GM10248 (cell line): ENCODE measurements at regions not wholly inside any gene's neighbourhood (a gene's known extent, or its start where the extent isn't known, plus 50 kb on each side); places are given as distances from the start of the nearest gene placed in this dataset.
A peak's percentile ranks its signal among the peaks of the same experiment; 100 is the strongest.

Source experiments
- CTCF ChIA-PET: fragments of 300-600 bp; sonication (Branson Sonifier 250); formaldehyde crosslinking; extraction: SDS; loops from one replicate; lab custom pipeline; 2021; ENCODE audit warnings: antibody characterized with exemption; lab: Yijun Ruan, JAX
- POLR2A ChIA-PET: fragments of 350-650 bp; sonication (Branson Sonifier 250); formaldehyde crosslinking; extraction: SDS; loops from one replicate; lab custom pipeline; 2020; ENCODE audit warnings: antibody characterized with exemption; lab: Yijun Ruan, JAX
- DNase-seq: peaks from one replicate; pipeline ENCODE4 v3.0.0; 2012; ENCODE audit errors: extremely low spot score
- TF ChIP-seq, protein P1 (sequence below): IDR thresholded peaks from 2 replicates; pipeline ENCODE4 v1.5.1; 2012; ENCODE audit warnings: mild to moderate bottlenecking, low read depth; ENCODE audit errors: extremely low read depth, missing control alignments, control extremely low read depth

DNA sequence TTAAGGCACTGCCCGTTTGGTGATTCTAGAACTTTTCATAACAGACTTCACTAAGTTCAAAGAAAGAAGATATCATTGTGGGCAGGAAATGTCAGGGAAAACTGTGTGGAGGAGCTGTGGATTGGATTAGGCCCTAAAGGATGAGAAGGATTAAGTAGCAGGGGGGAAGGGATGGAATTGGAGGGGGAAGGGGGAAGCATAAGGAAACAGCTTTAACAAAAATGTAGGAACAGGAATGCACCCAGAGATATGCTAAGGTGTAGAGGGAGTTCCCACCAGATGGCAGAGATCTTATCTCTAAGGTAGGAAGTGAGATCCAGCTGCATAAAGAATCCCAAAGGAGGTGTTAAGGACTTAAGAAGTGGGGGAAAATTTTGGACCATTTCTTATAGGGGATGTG lies 114.5 kb downstream of the LARP7 start:
- DNase-seq = no peak
- ChIA-PET POLR2A (no interaction called here), CTCF (interaction anchor here (0.8 to 6.8 kb wide), 4 partner anchors 13 to 91 kb away, joined by 3 to 65 read pairs (median 4); no protein-coding TSS in a partner anchor)

DNA sequence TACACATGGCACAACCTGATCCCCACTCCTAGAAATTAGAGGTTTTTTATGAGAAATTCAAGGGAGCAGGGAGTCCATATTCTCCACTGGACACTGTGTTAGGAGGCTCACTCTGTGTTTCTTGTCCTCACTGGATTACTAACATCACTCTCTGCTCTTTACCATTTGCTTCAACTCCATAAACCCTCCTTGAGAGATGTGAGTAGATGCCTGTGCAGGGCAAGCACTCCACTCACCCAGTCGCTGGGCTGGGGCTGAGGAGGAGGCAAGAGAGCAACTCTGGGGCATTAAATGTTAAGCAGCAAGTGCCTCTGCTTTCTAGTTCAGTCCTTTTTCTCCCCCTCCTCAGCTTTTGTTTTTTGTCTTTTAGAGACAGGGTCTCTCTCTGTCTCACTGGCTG lies 115.1 kb downstream of the LARP7 start:
- ChIA-PET CTCF (interaction anchor here (1.0 to 6.8 kb wide), 2 partner anchors 12 to 90 kb away, joined by 3 to 65 read pairs; no protein-coding TSS in a partner anchor), POLR2A (no interaction called here)
- TF ChIP-seq, protein P1, sequence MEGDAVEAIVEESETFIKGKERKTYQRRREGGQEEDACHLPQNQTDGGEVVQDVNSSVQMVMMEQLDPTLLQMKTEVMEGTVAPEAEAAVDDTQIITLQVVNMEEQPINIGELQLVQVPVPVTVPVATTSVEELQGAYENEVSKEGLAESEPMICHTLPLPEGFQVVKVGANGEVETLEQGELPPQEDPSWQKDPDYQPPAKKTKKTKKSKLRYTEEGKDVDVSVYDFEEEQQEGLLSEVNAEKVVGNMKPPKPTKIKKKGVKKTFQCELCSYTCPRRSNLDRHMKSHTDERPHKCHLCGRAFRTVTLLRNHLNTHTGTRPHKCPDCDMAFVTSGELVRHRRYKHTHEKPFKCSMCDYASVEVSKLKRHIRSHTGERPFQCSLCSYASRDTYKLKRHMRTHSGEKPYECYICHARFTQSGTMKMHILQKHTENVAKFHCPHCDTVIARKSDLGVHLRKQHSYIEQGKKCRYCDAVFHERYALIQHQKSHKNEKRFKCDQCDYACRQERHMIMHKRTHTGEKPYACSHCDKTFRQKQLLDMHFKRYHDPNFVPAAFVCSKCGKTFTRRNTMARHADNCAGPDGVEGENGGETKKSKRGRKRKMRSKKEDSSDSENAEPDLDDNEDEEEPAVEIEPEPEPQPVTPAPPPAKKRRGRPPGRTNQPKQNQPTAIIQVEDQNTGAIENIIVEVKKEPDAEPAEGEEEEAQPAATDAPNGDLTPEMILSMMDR = no peak
- DNase-seq = no peak

More for the DNA sequence above, 114.5 kb downstream of the LARP7 start:
- TF ChIP-seq, protein P1 = no peak

DNA sequence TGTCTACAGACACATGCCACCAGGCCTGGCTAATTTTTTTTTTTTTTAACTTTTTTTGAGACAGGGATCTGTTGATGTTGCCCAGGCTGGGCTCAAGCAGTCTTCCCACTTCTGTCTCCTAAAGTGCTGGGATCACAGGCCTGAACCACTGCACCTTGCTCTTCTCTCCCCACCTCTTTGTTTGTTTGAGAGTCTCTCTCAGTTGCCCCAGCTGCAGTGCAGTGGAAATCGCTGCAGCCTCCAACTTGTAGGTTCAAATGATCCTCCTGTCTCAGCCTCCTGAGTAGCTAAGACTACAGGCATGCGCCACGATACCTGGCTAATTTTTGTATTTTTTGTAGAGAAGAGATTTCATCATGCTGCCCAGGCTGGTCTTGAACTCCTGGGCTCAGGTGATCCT lies 115.6 kb downstream of the LARP7 start:
- no peak for DNase-seq
- CTCF ChIA-PET = interaction anchor here (1.0 to 1.3 kb wide), 2 partner anchors 38 to 89 kb away, joined by 3 read pairs; no protein-coding TSS in a partner anchor
- TF ChIP-seq, protein P1 = no peak
- POLR2A ChIA-PET = no interaction called here

DNA sequence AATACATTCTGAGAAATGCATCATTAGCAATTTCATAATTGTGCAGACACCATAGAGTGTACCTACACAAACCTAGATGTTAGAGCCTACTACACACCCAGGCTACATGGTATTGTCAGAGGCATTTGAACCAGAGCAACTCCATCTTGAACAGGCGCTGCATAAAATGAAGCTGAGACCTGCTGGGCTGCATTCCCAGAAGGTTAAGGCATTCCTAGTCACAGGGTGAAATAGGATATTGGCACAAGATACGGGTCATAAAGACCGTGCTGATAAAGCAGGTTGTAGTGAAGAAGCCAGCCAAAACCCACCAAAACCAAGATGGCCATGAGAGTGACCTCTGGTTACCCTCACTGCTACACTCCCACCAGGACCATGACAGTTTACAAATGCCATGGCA lies 116.4 kb downstream of the LARP7 start:
- DNase-seq = no peak
- TF ChIP-seq, protein P1 = no peak
- CTCF ChIA-PET = interaction anchor here (1.3 to 3.7 kb wide), 2 partner anchors 12 to 38 kb away, joined by 3 to 19 read pairs; no protein-coding TSS in a partner anchor
- POLR2A ChIA-PET = no interaction called here

DNA sequence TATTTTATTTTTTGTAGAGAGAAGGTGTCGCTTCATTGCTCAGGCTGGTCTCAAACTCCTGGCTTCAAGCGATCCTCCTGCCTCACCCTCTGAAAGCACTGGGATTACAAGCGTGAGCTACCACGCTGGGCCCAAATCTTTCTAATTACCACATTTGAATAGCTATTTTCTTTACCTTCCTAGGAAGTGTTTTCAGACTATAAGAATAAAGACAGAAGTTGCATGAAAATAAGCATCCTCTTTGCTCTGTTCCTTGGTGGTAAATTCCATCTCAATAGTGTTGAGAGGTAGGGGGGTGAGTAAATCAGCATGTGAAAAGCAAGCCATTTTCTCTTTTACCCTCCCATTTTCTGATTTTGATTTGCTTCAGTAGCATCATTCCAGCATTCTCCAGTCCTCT lies 122.4 kb downstream of the LARP7 start:
- ChIA-PET POLR2A (no interaction called here), CTCF (interaction anchor here (0.7 to 2.2 kb wide), 9 partner anchors 17 to 431 kb away, joined by 3 to 5 read pairs (median 3); no protein-coding TSS in a partner anchor)

DNA sequence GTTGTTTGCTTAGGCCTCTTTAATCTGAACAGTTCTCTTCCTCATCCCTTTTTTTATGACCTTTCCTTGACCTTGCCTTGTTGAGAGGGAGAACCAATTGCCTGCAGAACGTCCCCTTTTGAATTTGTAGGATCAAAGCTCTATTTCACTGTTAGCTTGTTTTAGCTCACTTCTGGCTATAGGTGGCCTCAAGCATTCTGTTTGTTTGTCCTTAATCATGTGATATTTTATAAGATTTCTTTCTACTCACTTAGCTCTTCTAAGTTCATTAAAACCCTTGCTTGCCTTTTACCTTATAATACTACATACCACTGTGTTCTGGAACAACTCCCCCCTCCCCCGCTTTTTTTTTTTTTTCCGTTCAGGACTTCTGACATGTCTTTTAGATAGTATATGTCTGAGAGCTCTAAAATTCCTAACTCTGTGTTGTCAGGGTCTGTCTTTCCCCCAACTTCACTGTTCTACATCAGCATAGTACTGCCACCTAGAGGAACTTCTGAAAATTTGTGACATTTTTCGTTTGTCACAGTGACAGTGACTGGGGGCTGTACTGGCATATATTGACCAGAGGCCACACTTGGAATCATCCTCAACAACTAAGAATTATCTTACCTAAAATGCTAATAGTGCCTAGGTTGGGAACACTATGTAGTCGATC lies 128.5 kb downstream of the LARP7 start:
- DNase-seq = peak; percentile 51
- ChIA-PET POLR2A (no interaction called here), CTCF (interaction anchor here (0.7 to 5.5 kb wide), 42 partner anchors 10 to 1916 kb away, joined by 3 to 65 read pairs (median 4); partner anchors contain the start of genes LARP7 and ZGRF1)
- TF ChIP-seq, protein P1 = peak; percentile 54

More for the DNA sequence above, 122.4 kb downstream of the LARP7 start:
- TF ChIP-seq, protein P1 = no peak
- DNase-seq = no peak
